GM23248 (cell line): ENCODE measurements at regions not wholly inside any gene's neighbourhood (a gene's known extent, or its start where the extent isn't known, plus 50 kb on each side); places are given as distances from the start of the nearest gene placed in this dataset.

ENCODE experiments used
- EZH2 ChIP-seq: fragments of 200-600 bp; sonication (generic); IDR thresholded peaks from 2 replicates; pipeline ENCODE4 v1.6.1; 2018; ENCODE audit warnings: antibody characterized with exemption, mild to moderate bottlenecking; ENCODE audit not compliant: insufficient read depth, poor library complexity, severe bottlenecking
- EZH2phosphoT487 ChIP-seq: fragments of 200-600 bp; sonication (generic); IDR thresholded peaks from 2 replicates; pipeline ENCODE4 v1.6.1; 2018; ENCODE audit warnings: antibody characterized with exemption, moderate library complexity, mild to moderate bottlenecking, low read depth; ENCODE audit not compliant: insufficient read depth

- no peak for TF ChIP-seq EZH2
- TF ChIP-seq EZH2phosphoT487 = no peak
These were observed 116.3 kb upstream of the SERPINE2 start for GRCh38 chr2:224155371-224155770.
